CD14-positive monocyte (primary cell): ENCODE measurements at regions not wholly inside any gene's neighbourhood (a gene's known extent, or its start where the extent isn't known, plus 50 kb on each side); places are given as distances from the start of the nearest gene placed in this dataset.

Experiments used
- DNase-seq, 3 donors: peaks; one replicate each; pipeline ENCODE4 v3.0.0-alpha.2; 2011 to 2022
- H2AFZ ChIP-seq: 2 replicates; pipeline ENCODE4 v1.6.0; 2012; ENCODE audit warnings: mild to moderate bottlenecking, low read depth, low read length, inconsistent platforms; ENCODE audit not compliant: insufficient read depth, poor library complexity, severe bottlenecking
- H3K27ac ChIP-seq, 2 donors: 1 replicate in 1 of 2; 2 replicates in 1 of 2; pipeline ENCODE4 v1.5.1; 2012 to 2013; ENCODE audit warnings: low read length in 2 of 2, control low read depth in 1 of 2, inconsistent platforms in 1 of 2, low read depth in 1 of 2, mild to moderate bottlenecking in 1 of 2
- H3K27me3 ChIP-seq, 2 donors: one replicate each; pipeline versions ENCODE4 v1.6.0 to v1.6.1; 2011 to 2013; ENCODE audit warnings: low read length in 2 of 2; ENCODE audit not compliant: control insufficient read depth in 2 of 2, insufficient read depth in 2 of 2
- H3K36me3 ChIP-seq, 2 donors: replicated peaks in 1 of 2; 1 replicate in 1 of 2; 2 replicates in 1 of 2; pipeline versions ENCODE4 v1.5.1 to v1.6.1; 2012 to 2013; ENCODE audit warnings: low read length in 2 of 2, control low read depth in 1 of 2, inconsistent platforms in 1 of 2, mild to moderate bottlenecking in 1 of 2; ENCODE audit not compliant: insufficient read depth in 2 of 2, control insufficient read depth in 1 of 2
- H3K4me1 ChIP-seq, 2 donors: 1 replicate in 1 of 2; 2 replicates in 1 of 2; pipeline versions ENCODE4 v1.5.1 to v1.6.1; 2012 to 2013; ENCODE audit warnings: low read length in 2 of 2, control low read depth in 1 of 2, inconsistent platforms in 1 of 2, mild to moderate bottlenecking in 1 of 2, moderate library complexity in 1 of 2; ENCODE audit not compliant: insufficient read depth in 2 of 2, control insufficient read depth in 1 of 2
- H3K4me2 ChIP-seq: replicated peaks from 2 replicates; pipeline ENCODE3; 2012; ENCODE audit warnings: low read length, moderate library complexity, mild to moderate bottlenecking; ENCODE audit not compliant: poor library complexity, severe bottlenecking; ENCODE audit errors: extremely low read depth
- H3K4me3 ChIP-seq, 3 experiments: fragments of 200-600 bp in 1 of 3; sonication (generic) in 1 of 3; replicated peaks in 1 of 3; 1 replicate in 2 of 3; 2 replicates in 1 of 3; pipeline ENCODE4 v1.5.1; 2011 to 2013; ENCODE audit warnings: low read length in 3 of 3, mild to moderate bottlenecking in 3 of 3, control low read depth in 2 of 3, low read depth in 2 of 3, inconsistent platforms in 1 of 3, moderate library complexity in 1 of 3
- H3K79me2 ChIP-seq: 2 replicates; pipeline ENCODE4 v1.6.0; 2012; ENCODE audit warnings: mild to moderate bottlenecking, control low read depth, inconsistent platforms, low read length, moderate library complexity; ENCODE audit not compliant: insufficient read depth
- H3K9ac ChIP-seq: 2 replicates; pipeline ENCODE4 v1.6.0; 2017; ENCODE audit warnings: low read length, mild to moderate bottlenecking; ENCODE audit not compliant: insufficient read depth, poor library complexity, severe bottlenecking
- H3K9me3 ChIP-seq, 2 donors: replicated peaks in 1 of 2; 1 replicate in 1 of 2; 2 replicates in 1 of 2; pipeline versions ENCODE4 v1.5.1 to v1.6.1; 2012 to 2013; ENCODE audit warnings: low read length in 2 of 2, control low read depth in 1 of 2; ENCODE audit not compliant: control insufficient read depth in 1 of 2, insufficient read depth in 1 of 2
- H4K20me1 ChIP-seq: 2 replicates; pipeline ENCODE4 v1.6.0; 2012; ENCODE audit warnings: mild to moderate bottlenecking, low read length, control low read depth, moderate library complexity; ENCODE audit not compliant: insufficient read depth
- H3K27ac Mint-ChIP-seq, 7 donors: one replicate each; pipeline ENCODE4 v1.8.0; 2020; ENCODE audit warnings: mild to moderate bottlenecking in 7 of 7, mixed read lengths in 7 of 7, moderate library complexity in 6 of 7, inconsistent platforms in 2 of 7
- H3K27me3 Mint-ChIP-seq, 3 donors: one replicate each; pipeline ENCODE4 v1.8.0; 2021 to 2022; ENCODE audit warnings: low read depth in 3 of 3, mild to moderate bottlenecking in 3 of 3, mixed read lengths in 3 of 3, moderate library complexity in 3 of 3, inconsistent platforms in 1 of 3
- H3K36me3 Mint-ChIP-seq, 2 donors: one replicate each; pipeline ENCODE4 v1.8.0; 2020; ENCODE audit warnings: mixed read lengths in 2 of 2, inconsistent platforms in 1 of 2, mild to moderate bottlenecking in 1 of 2
- H3K4me1 Mint-ChIP-seq: one replicate; pipeline ENCODE4 v1.8.0; 2020; ENCODE audit warnings: mild to moderate bottlenecking, mixed read lengths
- H3K4me3 Mint-ChIP-seq, 2 donors: one replicate each; pipeline ENCODE4 v1.8.0; 2020; ENCODE audit warnings: mild to moderate bottlenecking in 2 of 2, mixed read lengths in 2 of 2, moderate library complexity in 1 of 2
- H3K9me3 Mint-ChIP-seq, 7 donors: one replicate each; pipeline ENCODE4 v1.8.0; 2020 to 2022; ENCODE audit warnings: mixed read lengths in 7 of 7, mild to moderate bottlenecking in 6 of 7, moderate library complexity in 6 of 7, inconsistent platforms in 2 of 7
- WGBS: methylation state at CpG from one replicate; pipeline ENCODE4 v1.1.5; 2013; ENCODE audit warnings: missing lambda C conversion rate; ENCODE audit not compliant: insufficient coverage; 5-methylcytosine and 5-hydroxymethylcytosine counted together
- intact Hi-C, 2 donors: fragments of 100-400 bp; cut with micrococcal nuclease; formaldehyde crosslinking; loops; one replicate each; pipeline versions ENCODE4 v1.15.0 to v1.15.1; 2023
- TF ChIP-seq, protein P1 (sequence below): fragments of 200-600 bp; IDR thresholded peaks from one replicate; pipeline ENCODE4 v1.8.0; 2022; ENCODE audit warnings: antibody characterized with exemption, mild to moderate bottlenecking

- Histone ChIP-seq H3K4me3 (no peak overlapping the region), H3K79me2 (no peaks in the 10 kb centered on the region), H3K9me3 (no peaks in the 10 kb centered on the region), H3K36me3 (no peaks in the 10 kb centered on the region), H4K20me1 (no peaks in the 10 kb centered on the region), H3K27ac (no peak overlapping the region), H3K4me2 (no peak overlapping the region), H3K9ac (no peak overlapping the region), H3K27me3 (no peaks in the 10 kb centered on the region), H2AFZ (no peak overlapping the region), H3K4me1 (no peaks in the 10 kb centered on the region)
- no peaks in the 10 kb centered on the region for H3K36me3 Mint-ChIP-seq
- peaks cover 0 to 9% (median 1%) of the 10 kb centered on the region in 7 donors for H3K9me3 Mint-ChIP-seq
- no peak overlapping the region for H3K27ac Mint-ChIP-seq
- peaks cover 0 to 2% (median 2%) of the 10 kb centered on the region in 3 donors for H3K27me3 Mint-ChIP-seq
- TF ChIP-seq, protein P1, sequence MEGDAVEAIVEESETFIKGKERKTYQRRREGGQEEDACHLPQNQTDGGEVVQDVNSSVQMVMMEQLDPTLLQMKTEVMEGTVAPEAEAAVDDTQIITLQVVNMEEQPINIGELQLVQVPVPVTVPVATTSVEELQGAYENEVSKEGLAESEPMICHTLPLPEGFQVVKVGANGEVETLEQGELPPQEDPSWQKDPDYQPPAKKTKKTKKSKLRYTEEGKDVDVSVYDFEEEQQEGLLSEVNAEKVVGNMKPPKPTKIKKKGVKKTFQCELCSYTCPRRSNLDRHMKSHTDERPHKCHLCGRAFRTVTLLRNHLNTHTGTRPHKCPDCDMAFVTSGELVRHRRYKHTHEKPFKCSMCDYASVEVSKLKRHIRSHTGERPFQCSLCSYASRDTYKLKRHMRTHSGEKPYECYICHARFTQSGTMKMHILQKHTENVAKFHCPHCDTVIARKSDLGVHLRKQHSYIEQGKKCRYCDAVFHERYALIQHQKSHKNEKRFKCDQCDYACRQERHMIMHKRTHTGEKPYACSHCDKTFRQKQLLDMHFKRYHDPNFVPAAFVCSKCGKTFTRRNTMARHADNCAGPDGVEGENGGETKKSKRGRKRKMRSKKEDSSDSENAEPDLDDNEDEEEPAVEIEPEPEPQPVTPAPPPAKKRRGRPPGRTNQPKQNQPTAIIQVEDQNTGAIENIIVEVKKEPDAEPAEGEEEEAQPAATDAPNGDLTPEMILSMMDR, result no peak
- peak in 1 of 3 donors; percentile 2 for DNase-seq
- 86% methylated on average over 2 of the region's 4 CpGs for WGBS
- intact Hi-C loops, result no loop called here
- no peaks in the 10 kb centered on the region for H3K4me1 Mint-ChIP-seq
- no peak overlapping the region for H3K4me3 Mint-ChIP-seq
Measured at GRCh38 chr13:102960959-102961358, 105.3 kb downstream of the SLC10A2 start.

- Histone ChIP-seq H3K9me3 (no peaks in the 10 kb centered on the region), H3K4me1 (no peaks in the 10 kb centered on the region), H3K27me3 (no peaks in the 10 kb centered on the region), H3K79me2 (no peaks in the 10 kb centered on the region), H3K36me3 (no peaks in the 10 kb centered on the region), H3K4me3 (no peak overlapping the region), H3K4me2 (no peak overlapping the region), H2AFZ (no peak overlapping the region), H3K27ac (no peak overlapping the region), H4K20me1 (no peaks in the 10 kb centered on the region), H3K9ac (no peak overlapping the region)
- Mint-ChIP-seq H3K4me3 (no peak overlapping the region), H3K27me3 (peaks cover 0 to 5% (median 0%) of the 10 kb centered on the region in 3 donors), H3K4me1 (no peaks in the 10 kb centered on the region), H3K9me3 (peaks cover 0 to 11% (median 2%) of the 10 kb centered on the region in 7 donors), H3K27ac (no peak overlapping the region), H3K36me3 (no peaks in the 10 kb centered on the region)
- TF ChIP-seq, protein P1, result no peak
- 100% methylated on average over 1 of the region's 4 CpGs for WGBS
- intact Hi-C loops, result no loop called here
- no peak for DNase-seq
Measured at GRCh38 chr13:102956449-102956848, 109.8 kb downstream of the SLC10A2 start.
